Natural killer cell (primary cell): ENCODE measurements at regions not wholly inside any gene's neighbourhood (a gene's known extent, or its start where the extent isn't known, plus 50 kb on each side); places are given as distances from the start of the nearest gene placed in this dataset.

Experiments used
- ATAC-seq, 3 donors: fragments of 150-1000 bp in 2 of 3; fragments of 200-7000 bp in 1 of 3; cut with Tn5 transposase; 1 replicate in 1 of 3; 2 replicates in 2 of 3; pipeline ENCODE4 v1.10.0; 2021; ENCODE audit warnings: mild to moderate bottlenecking in 2 of 3, moderate library complexity in 2 of 3
- DNase-seq, 2 donors: peaks; one replicate each; pipeline versions ENCODE4 v3.0.0 to v3.0.0-alpha.2; 2013 to 2021; ENCODE audit warnings: mixed read lengths in 1 of 2
- H3K27ac ChIP-seq: one replicate; pipeline ENCODE4 v1.5.1; 2013; ENCODE audit warnings: mild to moderate bottlenecking, low read length
- H3K27me3 ChIP-seq: one replicate; pipeline ENCODE4 v1.6.1; 2013; ENCODE audit warnings: low read length; ENCODE audit not compliant: control insufficient read depth, insufficient read depth
- H3K36me3 ChIP-seq: one replicate; pipeline ENCODE4 v1.6.1; 2013; ENCODE audit warnings: low read length; ENCODE audit not compliant: control insufficient read depth, insufficient read depth
- H3K4me1 ChIP-seq: one replicate; pipeline ENCODE4 v1.6.1; 2013; ENCODE audit warnings: low read length; ENCODE audit not compliant: control insufficient read depth, insufficient read depth
- H3K4me3 ChIP-seq: one replicate; pipeline ENCODE4 v1.5.1; 2013; ENCODE audit warnings: low read length
- H3K9me3 ChIP-seq: one replicate; pipeline ENCODE4 v1.6.1; 2013; ENCODE audit warnings: low read length; ENCODE audit not compliant: control insufficient read depth, insufficient read depth
- H3K27ac Mint-ChIP-seq, 2 donors: one replicate each; pipeline ENCODE4 v1.8.0; 2022; ENCODE audit warnings: mild to moderate bottlenecking in 2 of 2, mixed read lengths in 2 of 2, moderate library complexity in 1 of 2
- H3K27me3 Mint-ChIP-seq, 2 donors: one replicate each; pipeline ENCODE4 v1.8.0; 2022; ENCODE audit warnings: low read depth in 2 of 2, mixed read lengths in 2 of 2
- H3K36me3 Mint-ChIP-seq: one replicate; pipeline ENCODE4 v1.8.0; 2022; ENCODE audit warnings: mixed read lengths
- H3K4me1 Mint-ChIP-seq, 2 donors: one replicate each; pipeline ENCODE4 v1.8.0; 2022; ENCODE audit warnings: mixed read lengths in 2 of 2
- H3K4me3 Mint-ChIP-seq: one replicate; pipeline ENCODE4 v1.8.0; 2022; ENCODE audit warnings: mild to moderate bottlenecking, moderate library complexity, mixed read lengths
- H3K9me3 Mint-ChIP-seq, 2 donors: one replicate each; pipeline ENCODE4 v1.8.0; 2022; ENCODE audit warnings: mixed read lengths in 2 of 2
- WGBS: methylation state at CpG from one replicate; pipeline ENCODE4 v1.1.7; 2013; ENCODE audit warnings: missing lambda C conversion rate; ENCODE audit not compliant: insufficient coverage; 5-methylcytosine and 5-hydroxymethylcytosine counted together
- intact Hi-C: fragments of 100-400 bp; cut with micrococcal nuclease; formaldehyde crosslinking; loops from one replicate; pipeline ENCODE4 v1.14.2; 2022
- TF ChIP-seq, protein P1 (sequence below): fragments of 200-600 bp; IDR thresholded peaks from one replicate; pipeline ENCODE4 v1.8.0; 2022; ENCODE audit warnings: antibody characterized with exemption

DNA sequence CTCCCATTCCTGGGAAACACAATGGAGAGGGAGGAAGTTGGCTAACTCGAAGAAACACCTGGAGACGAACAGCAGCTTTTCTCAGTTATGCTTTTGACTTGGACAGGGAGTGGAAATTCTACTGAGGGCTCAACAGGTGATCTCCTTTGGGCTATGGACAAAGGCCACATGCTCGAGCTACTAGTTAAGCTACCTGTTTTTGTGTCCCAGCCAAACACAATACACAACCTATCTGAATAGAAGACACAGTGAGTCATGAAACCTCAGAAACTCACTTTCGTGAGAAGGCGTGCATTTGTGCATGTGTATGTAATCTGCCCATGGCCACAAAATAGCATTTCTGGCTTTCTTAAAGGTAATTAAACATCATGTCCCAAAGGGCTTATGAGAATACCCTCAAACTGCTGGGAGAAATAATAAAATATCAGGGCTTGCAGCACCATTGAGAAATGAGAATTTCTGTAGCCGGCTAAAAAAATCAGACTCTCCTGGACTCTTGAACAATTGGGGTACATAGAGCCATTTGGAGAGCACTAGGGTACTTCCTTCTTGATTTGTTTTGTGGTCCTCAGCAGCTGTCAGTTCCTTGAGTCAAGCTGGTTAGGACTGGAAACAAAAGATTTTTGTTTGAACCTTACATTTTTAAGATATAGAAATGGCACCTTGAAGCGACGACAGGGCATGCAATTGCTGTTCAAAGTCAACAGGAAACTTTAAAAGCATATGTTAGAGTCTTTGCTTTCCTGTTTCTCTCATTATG is 85.5 kb upstream of the PTHLH start:
- Mint-ChIP-seq H3K27me3 (peaks cover 0 to 2% of the 10 kb centered on the region in 2 donors), H3K36me3 (no peaks in the 10 kb centered on the region), H3K27ac (no peak overlapping the region), H3K4me3 (no peak overlapping the region), H3K9me3 (peaks cover 3 to 6% of the 10 kb centered on the region in 2 donors), H3K4me1 (no peaks in the 10 kb centered on the region)
- DNase-seq (no peak), ATAC-seq (no peak)
- no peak overlapping the region for H3K4me3 ChIP-seq
- no peaks in the 10 kb centered on the region for H3K27me3 ChIP-seq
- TF ChIP-seq, protein P1, sequence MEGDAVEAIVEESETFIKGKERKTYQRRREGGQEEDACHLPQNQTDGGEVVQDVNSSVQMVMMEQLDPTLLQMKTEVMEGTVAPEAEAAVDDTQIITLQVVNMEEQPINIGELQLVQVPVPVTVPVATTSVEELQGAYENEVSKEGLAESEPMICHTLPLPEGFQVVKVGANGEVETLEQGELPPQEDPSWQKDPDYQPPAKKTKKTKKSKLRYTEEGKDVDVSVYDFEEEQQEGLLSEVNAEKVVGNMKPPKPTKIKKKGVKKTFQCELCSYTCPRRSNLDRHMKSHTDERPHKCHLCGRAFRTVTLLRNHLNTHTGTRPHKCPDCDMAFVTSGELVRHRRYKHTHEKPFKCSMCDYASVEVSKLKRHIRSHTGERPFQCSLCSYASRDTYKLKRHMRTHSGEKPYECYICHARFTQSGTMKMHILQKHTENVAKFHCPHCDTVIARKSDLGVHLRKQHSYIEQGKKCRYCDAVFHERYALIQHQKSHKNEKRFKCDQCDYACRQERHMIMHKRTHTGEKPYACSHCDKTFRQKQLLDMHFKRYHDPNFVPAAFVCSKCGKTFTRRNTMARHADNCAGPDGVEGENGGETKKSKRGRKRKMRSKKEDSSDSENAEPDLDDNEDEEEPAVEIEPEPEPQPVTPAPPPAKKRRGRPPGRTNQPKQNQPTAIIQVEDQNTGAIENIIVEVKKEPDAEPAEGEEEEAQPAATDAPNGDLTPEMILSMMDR = no peak
- intact Hi-C loops = no loop called here
- H3K36me3 ChIP-seq = no peaks in the 10 kb centered on the region
- H3K4me1 ChIP-seq = no peaks in the 10 kb centered on the region
- WGBS = 72% methylated on average over 8 of the region's 8 CpGs
- no peaks in the 10 kb centered on the region for H3K9me3 ChIP-seq
- H3K27ac ChIP-seq = no peak overlapping the region

DNA sequence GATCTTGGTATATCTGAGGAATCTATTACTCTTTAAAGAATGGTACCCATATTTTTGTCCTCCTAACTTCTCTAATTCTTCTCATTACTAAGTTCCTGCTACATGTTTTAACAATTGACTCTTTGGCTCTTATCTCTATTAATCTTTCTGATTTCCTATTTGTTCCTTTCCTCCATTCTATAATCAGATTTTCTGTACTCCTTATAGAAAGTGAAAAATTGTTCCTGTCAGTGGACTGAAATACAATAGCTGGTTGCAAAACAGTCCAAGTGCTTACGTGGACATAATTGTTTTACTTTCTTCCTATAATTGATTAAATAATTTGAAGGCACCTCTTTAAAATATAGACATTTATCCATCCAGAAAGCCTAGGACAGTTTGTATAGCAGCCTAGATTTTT is 86.7 kb upstream of the PTHLH start:
- TF ChIP-seq, protein P1 = no peak
- WGBS = no CpG with 5 or more reads among the region's 1 CpG
- Histone ChIP-seq H3K9me3 (no peaks in the 10 kb centered on the region), H3K4me3 (no peak overlapping the region), H3K27ac (no peak overlapping the region), H3K27me3 (no peaks in the 10 kb centered on the region), H3K4me1 (no peaks in the 10 kb centered on the region), H3K36me3 (no peaks in the 10 kb centered on the region)
- Mint-ChIP-seq H3K9me3 (peaks cover 3 to 6% of the 10 kb centered on the region in 2 donors), H3K27me3 (peaks cover 0 to 2% of the 10 kb centered on the region in 2 donors), H3K27ac (no peak overlapping the region), H3K4me3 (no peak overlapping the region), H3K36me3 (no peaks in the 10 kb centered on the region), H3K4me1 (no peaks in the 10 kb centered on the region)
- intact Hi-C loops = no loop called here
- DNase-seq (no peak), ATAC-seq (no peak)

DNA sequence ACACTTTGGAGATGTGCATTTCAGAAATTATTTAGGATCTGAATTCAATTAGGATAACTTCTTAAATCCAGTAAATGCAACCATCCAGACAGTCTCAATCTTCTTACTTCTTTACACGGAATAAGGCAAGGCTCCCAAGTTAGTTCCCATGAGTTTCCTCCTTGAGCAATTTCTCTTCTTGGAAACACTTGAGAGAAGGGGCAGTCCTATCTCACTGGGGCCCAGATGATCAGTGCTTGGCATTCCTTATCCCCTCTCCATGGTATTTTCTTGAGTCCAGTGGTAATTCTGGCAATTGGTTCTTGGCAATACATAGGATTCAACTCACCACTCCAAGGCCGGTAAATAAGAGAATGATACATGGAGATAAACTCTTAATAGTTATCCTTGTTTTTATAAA is 87.1 kb upstream of the PTHLH start:
- 96% methylated on average over 1 of the region's 2 CpGs for WGBS

More for the DNA sequence above, 87.1 kb upstream of the PTHLH start:
- Mint-ChIP-seq H3K27ac (no peak overlapping the region), H3K27me3 (peaks cover 0 to 2% of the 10 kb centered on the region in 2 donors), H3K36me3 (no peaks in the 10 kb centered on the region), H3K4me1 (no peaks in the 10 kb centered on the region), H3K4me3 (no peak overlapping the region), H3K9me3 (peaks cover 3 to 6% of the 10 kb centered on the region in 2 donors)
- H3K4me1 ChIP-seq = no peaks in the 10 kb centered on the region
- H3K27me3 ChIP-seq = no peaks in the 10 kb centered on the region
- DNase-seq (no peak), ATAC-seq (no peak)
- no peaks in the 10 kb centered on the region for H3K9me3 ChIP-seq
- no peak overlapping the region for H3K4me3 ChIP-seq
- no peaks in the 10 kb centered on the region for H3K36me3 ChIP-seq
- intact Hi-C loops = no loop called here
- H3K27ac ChIP-seq = no peak overlapping the region
- TF ChIP-seq, protein P1 = no peak
